ENCODE measurements at regions not wholly inside any gene's neighbourhood (a gene's known extent, or its start where the extent isn't known, plus 50 kb on each side); places are given as distances from the start of the nearest gene placed in this dataset.

DNA sequence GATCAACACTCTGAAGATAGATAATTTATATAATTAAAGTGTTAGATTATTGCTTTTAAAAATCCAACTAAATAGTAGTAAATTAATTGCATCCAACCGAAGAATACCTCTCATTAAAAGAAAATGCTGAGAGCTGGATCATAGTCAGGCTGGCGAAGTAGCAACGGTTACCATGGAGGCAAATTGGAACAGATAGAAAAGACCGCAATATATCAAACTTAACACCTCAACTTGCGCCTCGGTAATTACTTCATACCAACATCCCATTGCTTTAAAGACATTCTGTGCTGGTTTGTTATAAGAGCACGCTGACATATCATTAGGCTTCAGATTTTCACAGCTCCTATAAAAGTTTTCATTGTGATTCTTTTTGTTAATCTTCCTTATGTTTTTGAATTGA, 183.8 kb upstream of the ZC3H15 start (continued):
- TF ChIP-seq, protein P1, sequence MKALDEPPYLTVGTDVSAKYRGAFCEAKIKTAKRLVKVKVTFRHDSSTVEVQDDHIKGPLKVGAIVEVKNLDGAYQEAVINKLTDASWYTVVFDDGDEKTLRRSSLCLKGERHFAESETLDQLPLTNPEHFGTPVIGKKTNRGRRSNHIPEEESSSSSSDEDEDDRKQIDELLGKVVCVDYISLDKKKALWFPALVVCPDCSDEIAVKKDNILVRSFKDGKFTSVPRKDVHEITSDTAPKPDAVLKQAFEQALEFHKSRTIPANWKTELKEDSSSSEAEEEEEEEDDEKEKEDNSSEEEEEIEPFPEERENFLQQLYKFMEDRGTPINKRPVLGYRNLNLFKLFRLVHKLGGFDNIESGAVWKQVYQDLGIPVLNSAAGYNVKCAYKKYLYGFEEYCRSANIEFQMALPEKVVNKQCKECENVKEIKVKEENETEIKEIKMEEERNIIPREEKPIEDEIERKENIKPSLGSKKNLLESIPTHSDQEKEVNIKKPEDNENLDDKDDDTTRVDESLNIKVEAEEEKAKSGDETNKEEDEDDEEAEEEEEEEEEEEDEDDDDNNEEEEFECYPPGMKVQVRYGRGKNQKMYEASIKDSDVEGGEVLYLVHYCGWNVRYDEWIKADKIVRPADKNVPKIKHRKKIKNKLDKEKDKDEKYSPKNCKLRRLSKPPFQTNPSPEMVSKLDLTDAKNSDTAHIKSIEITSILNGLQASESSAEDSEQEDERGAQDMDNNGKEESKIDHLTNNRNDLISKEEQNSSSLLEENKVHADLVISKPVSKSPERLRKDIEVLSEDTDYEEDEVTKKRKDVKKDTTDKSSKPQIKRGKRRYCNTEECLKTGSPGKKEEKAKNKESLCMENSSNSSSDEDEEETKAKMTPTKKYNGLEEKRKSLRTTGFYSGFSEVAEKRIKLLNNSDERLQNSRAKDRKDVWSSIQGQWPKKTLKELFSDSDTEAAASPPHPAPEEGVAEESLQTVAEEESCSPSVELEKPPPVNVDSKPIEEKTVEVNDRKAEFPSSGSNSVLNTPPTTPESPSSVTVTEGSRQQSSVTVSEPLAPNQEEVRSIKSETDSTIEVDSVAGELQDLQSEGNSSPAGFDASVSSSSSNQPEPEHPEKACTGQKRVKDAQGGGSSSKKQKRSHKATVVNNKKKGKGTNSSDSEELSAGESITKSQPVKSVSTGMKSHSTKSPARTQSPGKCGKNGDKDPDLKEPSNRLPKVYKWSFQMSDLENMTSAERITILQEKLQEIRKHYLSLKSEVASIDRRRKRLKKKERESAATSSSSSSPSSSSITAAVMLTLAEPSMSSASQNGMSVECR (CRISPR knock-in tag; IDR thresholded peaks at IDR 0.05; ENCODE audit: borderline replicate concordance), result no peak
- TF ChIP-seq, protein P2, sequence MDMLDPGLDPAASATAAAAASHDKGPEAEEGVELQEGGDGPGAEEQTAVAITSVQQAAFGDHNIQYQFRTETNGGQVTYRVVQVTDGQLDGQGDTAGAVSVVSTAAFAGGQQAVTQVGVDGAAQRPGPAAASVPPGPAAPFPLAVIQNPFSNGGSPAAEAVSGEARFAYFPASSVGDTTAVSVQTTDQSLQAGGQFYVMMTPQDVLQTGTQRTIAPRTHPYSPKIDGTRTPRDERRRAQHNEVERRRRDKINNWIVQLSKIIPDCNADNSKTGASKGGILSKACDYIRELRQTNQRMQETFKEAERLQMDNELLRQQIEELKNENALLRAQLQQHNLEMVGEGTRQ (CRISPR knock-in tag; IDR thresholded peaks at IDR 0.05), result no peak
- TF ChIP-seq ZBTB21 (CRISPR knock-in tag; IDR thresholded peaks at IDR 0.05; ENCODE audit: borderline replicate concordance) (no peak), ZNF416 (CRISPR knock-in tag; IDR thresholded peaks at IDR 0.05) (no peak), SMAD3 (CRISPR knock-in tag; IDR thresholded peaks at IDR 0.05; ENCODE audit: borderline replicate concordance) (no peak)
- TF ChIP-seq, protein P3, sequence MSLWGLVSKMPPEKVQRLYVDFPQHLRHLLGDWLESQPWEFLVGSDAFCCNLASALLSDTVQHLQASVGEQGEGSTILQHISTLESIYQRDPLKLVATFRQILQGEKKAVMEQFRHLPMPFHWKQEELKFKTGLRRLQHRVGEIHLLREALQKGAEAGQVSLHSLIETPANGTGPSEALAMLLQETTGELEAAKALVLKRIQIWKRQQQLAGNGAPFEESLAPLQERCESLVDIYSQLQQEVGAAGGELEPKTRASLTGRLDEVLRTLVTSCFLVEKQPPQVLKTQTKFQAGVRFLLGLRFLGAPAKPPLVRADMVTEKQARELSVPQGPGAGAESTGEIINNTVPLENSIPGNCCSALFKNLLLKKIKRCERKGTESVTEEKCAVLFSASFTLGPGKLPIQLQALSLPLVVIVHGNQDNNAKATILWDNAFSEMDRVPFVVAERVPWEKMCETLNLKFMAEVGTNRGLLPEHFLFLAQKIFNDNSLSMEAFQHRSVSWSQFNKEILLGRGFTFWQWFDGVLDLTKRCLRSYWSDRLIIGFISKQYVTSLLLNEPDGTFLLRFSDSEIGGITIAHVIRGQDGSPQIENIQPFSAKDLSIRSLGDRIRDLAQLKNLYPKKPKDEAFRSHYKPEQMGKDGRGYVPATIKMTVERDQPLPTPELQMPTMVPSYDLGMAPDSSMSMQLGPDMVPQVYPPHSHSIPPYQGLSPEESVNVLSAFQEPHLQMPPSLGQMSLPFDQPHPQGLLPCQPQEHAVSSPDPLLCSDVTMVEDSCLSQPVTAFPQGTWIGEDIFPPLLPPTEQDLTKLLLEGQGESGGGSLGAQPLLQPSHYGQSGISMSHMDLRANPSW (CRISPR knock-in tag; conservative IDR thresholded peaks at IDR 0.05; ENCODE audit: low read depth), result no peak

DNA sequence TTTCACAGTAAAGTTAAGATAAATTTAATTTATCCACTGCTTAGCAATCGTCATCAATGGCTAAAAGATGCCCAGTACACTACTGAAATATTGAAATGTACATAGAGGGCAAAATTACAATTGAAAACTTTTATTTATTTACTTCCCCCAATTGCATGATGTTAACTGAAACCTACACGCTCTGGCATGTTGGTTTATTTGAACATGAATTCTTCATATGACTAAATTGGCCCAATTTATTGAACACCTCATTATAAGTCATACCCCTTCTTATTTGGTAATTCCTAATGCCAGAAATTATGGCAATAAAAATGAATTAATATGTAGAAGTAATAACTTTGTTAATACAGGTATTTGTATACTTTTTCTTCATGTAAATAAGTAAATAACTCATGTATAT, 183.0 kb upstream of the ZC3H15 start:
- Mint-ChIP-seq H3K9me3 (no peaks in the 10 kb centered on the region), H3K4me1 (peaks cover 34% of the 10 kb centered on the region), H3K27ac (no peak overlapping the region), H3K36me3 (no peaks in the 10 kb centered on the region), H3K4me3 (no peak overlapping the region), H3K27me3 (ENCODE audit: low read depth) (no peaks in the 10 kb centered on the region)
- POLR2A ChIA-PET, result no interaction called here
- TF ChIP-seq, protein P4, sequence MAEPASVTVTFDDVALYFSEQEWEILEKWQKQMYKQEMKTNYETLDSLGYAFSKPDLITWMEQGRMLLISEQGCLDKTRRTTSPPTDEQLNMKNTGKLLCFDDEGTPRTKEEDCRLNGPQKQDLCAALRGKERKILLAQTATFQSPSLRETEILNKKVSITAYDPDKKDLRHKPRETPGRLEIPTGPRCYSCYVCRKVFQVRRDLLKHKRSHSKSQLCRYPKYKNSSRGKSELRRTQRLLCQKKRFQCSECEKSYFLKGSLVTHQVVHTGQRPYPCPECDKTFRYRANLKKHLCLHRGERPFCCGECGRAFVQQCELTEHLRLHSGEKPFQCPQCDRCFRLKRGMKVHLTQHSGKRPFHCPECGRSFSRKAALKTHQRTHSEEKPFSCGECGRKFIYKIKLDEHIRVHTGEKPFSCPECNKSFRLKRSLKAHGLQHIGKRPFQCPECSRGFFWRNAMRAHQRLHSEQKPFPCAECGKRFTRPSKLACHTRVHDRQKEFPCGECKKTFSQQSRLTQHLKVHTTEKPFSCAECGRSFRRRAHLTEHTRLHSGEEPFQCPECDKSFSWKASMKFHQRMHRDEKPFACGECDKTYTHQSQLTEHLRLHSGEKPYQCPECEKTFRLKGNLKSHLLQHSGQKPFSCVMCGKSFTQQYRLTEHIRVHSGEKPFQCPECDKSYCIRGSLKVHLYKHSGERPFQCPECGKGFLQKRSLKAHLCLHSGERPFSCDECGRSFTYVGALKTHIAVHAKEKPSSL (CRISPR knock-in tag; conservative IDR thresholded peaks at IDR 0.05), result no peak
- TF ChIP-seq ZNF138 (CRISPR knock-in tag; conservative IDR thresholded peaks at IDR 0.05) (no peak), SOX15 (CRISPR knock-in tag; IDR thresholded peaks at IDR 0.05) (no peak), NFE2L1 (CRISPR knock-in tag; IDR thresholded peaks at IDR 0.05) (no peak), NR3C1 (CRISPR knock-in tag; conservative IDR thresholded peaks at IDR 0.05; ENCODE audit: low read depth) (no peak), EMX1 (CRISPR knock-in tag; IDR thresholded peaks at IDR 0.05) (no peak), CREM (CRISPR knock-in tag; IDR thresholded peaks at IDR 0.05) (no peak), ESRRA (CRISPR knock-in tag; IDR thresholded peaks at IDR 0.05; ENCODE audit: borderline replicate concordance) (no peak), GTF2I (CRISPR knock-in tag; conservative IDR thresholded peaks at IDR 0.05) (no peak)
- TF ChIP-seq, protein P5, sequence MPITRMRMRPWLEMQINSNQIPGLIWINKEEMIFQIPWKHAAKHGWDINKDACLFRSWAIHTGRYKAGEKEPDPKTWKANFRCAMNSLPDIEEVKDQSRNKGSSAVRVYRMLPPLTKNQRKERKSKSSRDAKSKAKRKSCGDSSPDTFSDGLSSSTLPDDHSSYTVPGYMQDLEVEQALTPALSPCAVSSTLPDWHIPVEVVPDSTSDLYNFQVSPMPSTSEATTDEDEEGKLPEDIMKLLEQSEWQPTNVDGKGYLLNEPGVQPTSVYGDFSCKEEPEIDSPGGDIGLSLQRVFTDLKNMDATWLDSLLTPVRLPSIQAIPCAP (CRISPR knock-in tag; IDR thresholded peaks at IDR 0.05), result no peak
- TF ChIP-seq, protein P6, sequence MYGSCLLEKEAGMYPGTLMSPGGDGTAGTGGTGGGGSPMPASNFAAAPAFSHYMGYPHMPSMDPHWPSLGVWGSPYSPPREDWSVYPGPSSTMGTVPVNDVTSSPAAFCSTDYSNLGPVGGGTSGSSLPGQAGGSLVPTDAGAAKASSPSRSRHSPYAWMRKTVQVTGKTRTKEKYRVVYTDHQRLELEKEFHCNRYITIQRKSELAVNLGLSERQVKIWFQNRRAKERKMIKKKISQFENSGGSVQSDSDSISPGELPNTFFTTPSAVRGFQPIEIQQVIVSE (CRISPR knock-in tag; IDR thresholded peaks at IDR 0.05; ENCODE audit: borderline replicate concordance), result no peak
- TF ChIP-seq, protein P7, sequence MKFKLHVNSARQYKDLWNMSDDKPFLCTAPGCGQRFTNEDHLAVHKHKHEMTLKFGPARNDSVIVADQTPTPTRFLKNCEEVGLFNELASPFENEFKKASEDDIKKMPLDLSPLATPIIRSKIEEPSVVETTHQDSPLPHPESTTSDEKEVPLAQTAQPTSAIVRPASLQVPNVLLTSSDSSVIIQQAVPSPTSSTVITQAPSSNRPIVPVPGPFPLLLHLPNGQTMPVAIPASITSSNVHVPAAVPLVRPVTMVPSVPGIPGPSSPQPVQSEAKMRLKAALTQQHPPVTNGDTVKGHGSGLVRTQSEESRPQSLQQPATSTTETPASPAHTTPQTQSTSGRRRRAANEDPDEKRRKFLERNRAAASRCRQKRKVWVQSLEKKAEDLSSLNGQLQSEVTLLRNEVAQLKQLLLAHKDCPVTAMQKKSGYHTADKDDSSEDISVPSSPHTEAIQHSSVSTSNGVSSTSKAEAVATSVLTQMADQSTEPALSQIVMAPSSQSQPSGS (CRISPR knock-in tag; IDR thresholded peaks at IDR 0.05; ENCODE audit: borderline replicate concordance, low read depth), result no peak
- TF ChIP-seq, protein P8, sequence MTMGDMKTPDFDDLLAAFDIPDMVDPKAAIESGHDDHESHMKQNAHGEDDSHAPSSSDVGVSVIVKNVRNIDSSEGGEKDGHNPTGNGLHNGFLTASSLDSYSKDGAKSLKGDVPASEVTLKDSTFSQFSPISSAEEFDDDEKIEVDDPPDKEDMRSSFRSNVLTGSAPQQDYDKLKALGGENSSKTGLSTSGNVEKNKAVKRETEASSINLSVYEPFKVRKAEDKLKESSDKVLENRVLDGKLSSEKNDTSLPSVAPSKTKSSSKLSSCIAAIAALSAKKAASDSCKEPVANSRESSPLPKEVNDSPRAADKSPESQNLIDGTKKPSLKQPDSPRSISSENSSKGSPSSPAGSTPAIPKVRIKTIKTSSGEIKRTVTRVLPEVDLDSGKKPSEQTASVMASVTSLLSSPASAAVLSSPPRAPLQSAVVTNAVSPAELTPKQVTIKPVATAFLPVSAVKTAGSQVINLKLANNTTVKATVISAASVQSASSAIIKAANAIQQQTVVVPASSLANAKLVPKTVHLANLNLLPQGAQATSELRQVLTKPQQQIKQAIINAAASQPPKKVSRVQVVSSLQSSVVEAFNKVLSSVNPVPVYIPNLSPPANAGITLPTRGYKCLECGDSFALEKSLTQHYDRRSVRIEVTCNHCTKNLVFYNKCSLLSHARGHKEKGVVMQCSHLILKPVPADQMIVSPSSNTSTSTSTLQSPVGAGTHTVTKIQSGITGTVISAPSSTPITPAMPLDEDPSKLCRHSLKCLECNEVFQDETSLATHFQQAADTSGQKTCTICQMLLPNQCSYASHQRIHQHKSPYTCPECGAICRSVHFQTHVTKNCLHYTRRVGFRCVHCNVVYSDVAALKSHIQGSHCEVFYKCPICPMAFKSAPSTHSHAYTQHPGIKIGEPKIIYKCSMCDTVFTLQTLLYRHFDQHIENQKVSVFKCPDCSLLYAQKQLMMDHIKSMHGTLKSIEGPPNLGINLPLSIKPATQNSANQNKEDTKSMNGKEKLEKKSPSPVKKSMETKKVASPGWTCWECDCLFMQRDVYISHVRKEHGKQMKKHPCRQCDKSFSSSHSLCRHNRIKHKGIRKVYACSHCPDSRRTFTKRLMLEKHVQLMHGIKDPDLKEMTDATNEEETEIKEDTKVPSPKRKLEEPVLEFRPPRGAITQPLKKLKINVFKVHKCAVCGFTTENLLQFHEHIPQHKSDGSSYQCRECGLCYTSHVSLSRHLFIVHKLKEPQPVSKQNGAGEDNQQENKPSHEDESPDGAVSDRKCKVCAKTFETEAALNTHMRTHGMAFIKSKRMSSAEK (CRISPR knock-in tag; IDR thresholded peaks at IDR 0.05; ENCODE audit: borderline replicate concordance), result no peak
- no peak for DNase-seq (ENCODE audit: low spot score)
- CTCF ChIA-PET, result no interaction called here
- ATAC-seq, result no peak

All from WTC11 (cell line).